ENCODE measurements at regions not wholly inside any gene's neighbourhood (a gene's known extent, or its start where the extent isn't known, plus 50 kb on each side); places are given as distances from the start of the nearest gene placed in this dataset.

DNA sequence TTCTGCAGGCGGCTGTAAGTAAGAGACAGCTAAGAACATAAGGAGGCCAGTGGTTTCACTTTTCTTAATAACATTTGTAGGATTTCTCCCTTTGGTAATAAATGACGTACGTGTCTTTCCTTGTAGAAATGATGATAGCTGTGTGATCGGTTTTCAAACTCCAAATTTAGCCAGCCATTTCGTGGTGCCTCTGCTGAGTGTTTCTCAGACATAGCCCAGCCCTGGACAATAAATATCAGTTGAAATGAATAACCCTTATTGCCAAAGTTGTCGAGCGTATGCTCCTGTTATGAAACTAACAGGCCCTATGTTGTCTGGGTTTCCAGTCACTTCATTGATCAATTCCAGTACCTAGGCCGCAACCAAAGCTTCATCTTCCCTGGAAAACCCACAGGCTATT, 75.0 kb upstream of the MSX2 start:
- no peak overlapping the region for H3K4me3 ChIP-seq
- in situ Hi-C loops (cut with MboI; ENCODE audit: low sequenced_read_pairs in 4 of 4): no loop called here
- no peaks in the 10 kb centered on the region for H3K27me3 ChIP-seq
- TF ChIP-seq CTCF (IDR thresholded peaks at IDR 0.05 in 4 of 5, conservative IDR thresholded peaks at IDR 0.05 in 1 of 5): no peak
- no peak for TF ChIP-seq POLR2A (IDR thresholded peaks at IDR 0.05)
- no peak for DNase-seq
- H3K9me3 ChIP-seq: no peaks in the 10 kb centered on the region
- intact Hi-C loops (cut with DNase I; ENCODE audit: low total_unique reads): no loop called here
- no peak overlapping the region for H3K27ac ChIP-seq
- no peaks in the 10 kb centered on the region for H3K36me3 ChIP-seq
- ATAC-seq: no peak
- H3K4me1 ChIP-seq: no peaks in the 10 kb centered on the region

DNA sequence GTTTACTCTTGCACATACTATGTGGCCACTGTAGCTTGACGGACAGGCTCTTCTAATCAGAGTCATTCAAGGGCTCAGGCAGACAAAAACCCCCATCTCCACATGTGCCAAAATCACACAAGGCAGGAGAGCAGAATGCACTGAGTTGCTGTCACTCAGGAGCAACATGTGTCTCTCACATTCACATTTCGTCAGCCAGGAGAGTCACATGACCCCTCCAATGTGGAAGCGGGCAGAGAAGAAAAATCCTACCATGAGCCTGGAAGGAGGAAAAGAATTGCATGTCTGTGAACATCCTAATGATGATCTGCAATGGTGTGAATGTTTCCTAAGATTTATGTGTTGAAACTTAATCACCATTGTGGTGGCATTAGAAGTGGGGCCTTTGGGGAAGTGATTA, 69.9 kb upstream of the MSX2 start:
- ATAC-seq (no peak), DNase-seq (no peak)
- H3K27ac ChIP-seq: no peak overlapping the region
- H3K4me3 ChIP-seq: no peak overlapping the region
- no peaks in the 10 kb centered on the region for H3K27me3 ChIP-seq
- no peaks in the 10 kb centered on the region for H3K4me1 ChIP-seq
- in situ Hi-C loops (cut with MboI; ENCODE audit: low sequenced_read_pairs in 4 of 4): no loop called here
- intact Hi-C loops (cut with DNase I; ENCODE audit: low total_unique reads): no loop called here
- H3K36me3 ChIP-seq: no peaks in the 10 kb centered on the region
- no peaks in the 10 kb centered on the region for H3K9me3 ChIP-seq
- TF ChIP-seq POLR2A (IDR thresholded peaks at IDR 0.05): no peak
- TF ChIP-seq CTCF (IDR thresholded peaks at IDR 0.05 in 4 of 5, conservative IDR thresholded peaks at IDR 0.05 in 1 of 5): no peak

GRCh38 chr5:174655351-174655750, 69.0 kb upstream of the MSX2 start:
- no peak for DNase-seq
- in situ Hi-C loops (cut with MboI; ENCODE audit: low sequenced_read_pairs in 4 of 4) (no loop called here), intact Hi-C loops (cut with DNase I; ENCODE audit: low total_unique reads) (no loop called here)
- H3K27me3 ChIP-seq: no peaks in the 10 kb centered on the region
- H3K4me3 ChIP-seq: no peak overlapping the region
- ATAC-seq: no peak
- H3K9me3 ChIP-seq: no peaks in the 10 kb centered on the region
- H3K4me1 ChIP-seq: no peaks in the 10 kb centered on the region
- TF ChIP-seq POLR2A (IDR thresholded peaks at IDR 0.05): no peak
- no peak for TF ChIP-seq CTCF (IDR thresholded peaks at IDR 0.05 in 4 of 5, conservative IDR thresholded peaks at IDR 0.05 in 1 of 5)
- H3K36me3 ChIP-seq: no peaks in the 10 kb centered on the region
- H3K27ac ChIP-seq: no peak overlapping the region

GRCh38 chr5:174664180-174664850, 60.1 kb upstream of the MSX2 start:
- DNase-seq (no peak), ATAC-seq (no peak)
- in situ Hi-C loops (cut with MboI; ENCODE audit: low sequenced_read_pairs in 4 of 4) (no loop called here), intact Hi-C loops (cut with DNase I; ENCODE audit: low total_unique reads) (no loop called here)
- Histone ChIP-seq H3K36me3 (no peaks in the 10 kb centered on the region), H3K4me3 (no peak overlapping the region), H3K4me1 (no peaks in the 10 kb centered on the region), H3K27me3 (no peaks in the 10 kb centered on the region), H3K9me3 (no peaks in the 10 kb centered on the region), H3K27ac (no peak overlapping the region)
- TF ChIP-seq CTCF (IDR thresholded peaks at IDR 0.05 in 4 of 5, conservative IDR thresholded peaks at IDR 0.05 in 1 of 5) (no peak), POLR2A (IDR thresholded peaks at IDR 0.05) (no peak)

- ATAC-seq (no peak), DNase-seq (no peak)
- Histone ChIP-seq H3K4me3 (no peak overlapping the region), H3K4me1 (no peaks in the 10 kb centered on the region), H3K9me3 (no peaks in the 10 kb centered on the region), H3K27me3 (no peaks in the 10 kb centered on the region), H3K27ac (no peak overlapping the region), H3K36me3 (no peaks in the 10 kb centered on the region)
- intact Hi-C loops (cut with DNase I; ENCODE audit: low total_unique reads) (no loop called here), in situ Hi-C loops (cut with MboI; ENCODE audit: low sequenced_read_pairs in 4 of 4) (no loop called here)
- TF ChIP-seq CTCF (IDR thresholded peaks at IDR 0.05 in 4 of 5, conservative IDR thresholded peaks at IDR 0.05 in 1 of 5) (no peak), POLR2A (IDR thresholded peaks at IDR 0.05) (no peak)
These were observed 59.0 kb upstream of the MSX2 start for GRCh38 chr5:174665347-174665746.

All from gastrocnemius medialis (tissue), 4 donors.